ENCODE measurements at regions not wholly inside any gene's neighbourhood (a gene's known extent, or its start where the extent isn't known, plus 50 kb on each side); places are given as distances from the start of the nearest gene placed in this dataset.
"Not testable (repeated sequence)": the region's sequence is repeated elsewhere in the genome, so short reads cannot be mapped to it uniquely, and the experiment has no call there.

DNA sequence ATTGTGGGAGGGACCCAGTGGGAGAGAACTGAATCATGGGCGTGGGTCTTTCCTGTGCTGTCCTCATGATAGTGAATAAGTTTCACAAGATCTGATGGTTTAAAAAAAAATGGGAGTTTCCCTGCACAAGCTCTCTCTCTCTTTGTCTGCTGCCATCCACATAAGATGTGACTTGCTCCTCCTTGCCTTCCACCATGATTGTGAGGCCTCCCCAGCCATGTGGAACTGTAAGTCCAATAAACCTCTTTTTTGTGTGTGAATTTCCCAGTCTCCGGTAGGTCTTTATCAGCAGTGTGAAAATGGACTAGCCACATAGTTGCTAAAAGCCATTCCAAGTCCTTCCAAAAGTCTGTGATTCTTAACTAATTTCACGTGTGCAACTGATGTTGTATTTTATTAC, 91.5 kb downstream of the CDC42EP3 start:
- TF ChIP-seq, protein P1, sequence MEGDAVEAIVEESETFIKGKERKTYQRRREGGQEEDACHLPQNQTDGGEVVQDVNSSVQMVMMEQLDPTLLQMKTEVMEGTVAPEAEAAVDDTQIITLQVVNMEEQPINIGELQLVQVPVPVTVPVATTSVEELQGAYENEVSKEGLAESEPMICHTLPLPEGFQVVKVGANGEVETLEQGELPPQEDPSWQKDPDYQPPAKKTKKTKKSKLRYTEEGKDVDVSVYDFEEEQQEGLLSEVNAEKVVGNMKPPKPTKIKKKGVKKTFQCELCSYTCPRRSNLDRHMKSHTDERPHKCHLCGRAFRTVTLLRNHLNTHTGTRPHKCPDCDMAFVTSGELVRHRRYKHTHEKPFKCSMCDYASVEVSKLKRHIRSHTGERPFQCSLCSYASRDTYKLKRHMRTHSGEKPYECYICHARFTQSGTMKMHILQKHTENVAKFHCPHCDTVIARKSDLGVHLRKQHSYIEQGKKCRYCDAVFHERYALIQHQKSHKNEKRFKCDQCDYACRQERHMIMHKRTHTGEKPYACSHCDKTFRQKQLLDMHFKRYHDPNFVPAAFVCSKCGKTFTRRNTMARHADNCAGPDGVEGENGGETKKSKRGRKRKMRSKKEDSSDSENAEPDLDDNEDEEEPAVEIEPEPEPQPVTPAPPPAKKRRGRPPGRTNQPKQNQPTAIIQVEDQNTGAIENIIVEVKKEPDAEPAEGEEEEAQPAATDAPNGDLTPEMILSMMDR (IDR thresholded peaks at IDR 0.05; ENCODE audit: poor library complexity, severe bottlenecking) = not testable (repeated sequence)
- TF ChIP-seq RAD21 (conservative IDR thresholded peaks at IDR 0.05); EZH2 (IDR thresholded peaks at IDR 0.05; ENCODE audit: borderline replicate concordance, insufficient read depth, low read length, poor library complexity, severe bottlenecking): not testable (repeated sequence)
- TF ChIP-seq, protein P2, sequence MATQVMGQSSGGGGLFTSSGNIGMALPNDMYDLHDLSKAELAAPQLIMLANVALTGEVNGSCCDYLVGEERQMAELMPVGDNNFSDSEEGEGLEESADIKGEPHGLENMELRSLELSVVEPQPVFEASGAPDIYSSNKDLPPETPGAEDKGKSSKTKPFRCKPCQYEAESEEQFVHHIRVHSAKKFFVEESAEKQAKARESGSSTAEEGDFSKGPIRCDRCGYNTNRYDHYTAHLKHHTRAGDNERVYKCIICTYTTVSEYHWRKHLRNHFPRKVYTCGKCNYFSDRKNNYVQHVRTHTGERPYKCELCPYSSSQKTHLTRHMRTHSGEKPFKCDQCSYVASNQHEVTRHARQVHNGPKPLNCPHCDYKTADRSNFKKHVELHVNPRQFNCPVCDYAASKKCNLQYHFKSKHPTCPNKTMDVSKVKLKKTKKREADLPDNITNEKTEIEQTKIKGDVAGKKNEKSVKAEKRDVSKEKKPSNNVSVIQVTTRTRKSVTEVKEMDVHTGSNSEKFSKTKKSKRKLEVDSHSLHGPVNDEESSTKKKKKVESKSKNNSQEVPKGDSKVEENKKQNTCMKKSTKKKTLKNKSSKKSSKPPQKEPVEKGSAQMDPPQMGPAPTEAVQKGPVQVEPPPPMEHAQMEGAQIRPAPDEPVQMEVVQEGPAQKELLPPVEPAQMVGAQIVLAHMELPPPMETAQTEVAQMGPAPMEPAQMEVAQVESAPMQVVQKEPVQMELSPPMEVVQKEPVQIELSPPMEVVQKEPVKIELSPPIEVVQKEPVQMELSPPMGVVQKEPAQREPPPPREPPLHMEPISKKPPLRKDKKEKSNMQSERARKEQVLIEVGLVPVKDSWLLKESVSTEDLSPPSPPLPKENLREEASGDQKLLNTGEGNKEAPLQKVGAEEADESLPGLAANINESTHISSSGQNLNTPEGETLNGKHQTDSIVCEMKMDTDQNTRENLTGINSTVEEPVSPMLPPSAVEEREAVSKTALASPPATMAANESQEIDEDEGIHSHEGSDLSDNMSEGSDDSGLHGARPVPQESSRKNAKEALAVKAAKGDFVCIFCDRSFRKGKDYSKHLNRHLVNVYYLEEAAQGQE (IDR thresholded peaks at IDR 0.05; ENCODE audit: borderline replicate concordance) = not testable (repeated sequence)
